DND-41 (cell line): ENCODE measurements at regions not wholly inside any gene's neighbourhood (a gene's known extent, or its start where the extent isn't known, plus 50 kb on each side); places are given as distances from the start of the nearest gene placed in this dataset.
A peak's percentile ranks its signal among the peaks of the same experiment; 100 is the strongest.
"Not testable (repeated sequence)": the region's sequence is repeated elsewhere in the genome, so short reads cannot be mapped to it uniquely, and the experiment has no call there.

Experiments
- ATAC-seq: fragments of 200-7000 bp; cut with Tn5 transposase; 3 replicates; pipeline ENCODE4 v1.9.1; 2021; ENCODE audit warnings: low read depth; ENCODE audit not compliant: insufficient read depth
- DNase-seq: peaks from one replicate; pipeline ENCODE4 v3.0.0-alpha.2; 2020
- H2AFZ ChIP-seq: 2 replicates; pipeline ENCODE4 v1.6.0; 2012; ENCODE audit warnings: low read depth, low read length
- H3K27ac ChIP-seq: 2 replicates; pipeline ENCODE4 v1.5.1; 2012; ENCODE audit warnings: low read length, inconsistent platforms
- H3K27me3 ChIP-seq: fragments of 200-600 bp; sonication (generic); 2 replicates; pipeline ENCODE4 v1.6.0; 2012; ENCODE audit warnings: low read length, mild to moderate bottlenecking, inconsistent platforms; ENCODE audit not compliant: insufficient read depth, poor library complexity
- H3K36me3 ChIP-seq: 2 replicates; pipeline ENCODE4 v1.5.1; 2012; ENCODE audit warnings: low read length, inconsistent platforms; ENCODE audit not compliant: insufficient read depth
- H3K4me1 ChIP-seq: 2 replicates; pipeline ENCODE4 v1.5.1; 2012; ENCODE audit warnings: mild to moderate bottlenecking, low read length; ENCODE audit not compliant: insufficient read depth
- H3K4me2 ChIP-seq: 2 replicates; pipeline ENCODE4 v1.6.0; 2012; ENCODE audit warnings: mild to moderate bottlenecking, moderate library complexity, low read length, inconsistent platforms; ENCODE audit not compliant: insufficient read depth
- H3K4me3 ChIP-seq, 2 experiments: fragments of 200-600 bp in 1 of 2; shearing (Covaris generic) in 1 of 2; 2 replicates each; pipeline ENCODE4 v1.5.1; 2012 to 2016; ENCODE audit warnings: inconsistent platforms in 2 of 2, low read length in 2 of 2, mild to moderate bottlenecking in 2 of 2, low read depth in 1 of 2, moderate library complexity in 1 of 2
- H3K79me2 ChIP-seq: 2 replicates; pipeline ENCODE4 v1.6.0; 2012; ENCODE audit warnings: low read length, inconsistent platforms; ENCODE audit not compliant: insufficient read depth
- H3K9ac ChIP-seq: 2 replicates; pipeline ENCODE4 v1.6.0; 2012; ENCODE audit warnings: low read depth, mild to moderate bottlenecking, inconsistent platforms, low read length, moderate library complexity
- H3K9me3 ChIP-seq: 2 replicates; pipeline ENCODE4 v1.5.1; 2012; ENCODE audit warnings: low read length, moderate library complexity, mild to moderate bottlenecking, inconsistent platforms; ENCODE audit not compliant: insufficient read depth, severe bottlenecking
- H4K20me1 ChIP-seq: 2 replicates; pipeline ENCODE4 v1.6.0; 2012; ENCODE audit warnings: low read length; ENCODE audit not compliant: insufficient read depth
- CTCF ChIP-seq: IDR thresholded peaks from 2 replicates; pipeline ENCODE4 v1.5.1; 2012; ENCODE audit warnings: borderline replicate concordance, low read length, moderate library complexity, mild to moderate bottlenecking; ENCODE audit not compliant: poor library complexity, severe bottlenecking; ENCODE audit errors: extremely low read depth
- EZH2 ChIP-seq: IDR thresholded peaks from 3 replicates; pipeline ENCODE4 v1.6.1; 2012; ENCODE audit warnings: borderline replicate concordance, low read depth, mild to moderate bottlenecking, moderate library complexity, low read length, inconsistent platforms; ENCODE audit not compliant: severe bottlenecking

GRCh38 chr10:11403646-11404045 lies 207.8 kb downstream of the USP6NL start:
- H3K27me3 ChIP-seq, ATAC-seq, H4K20me1 ChIP-seq, H3K36me3 ChIP-seq, H3K4me3 ChIP-seq, H2AFZ ChIP-seq, DNase-seq, H3K9me3 ChIP-seq, H3K79me2 ChIP-seq: not testable (repeated sequence)
- peak overlapping the region; percentile 32; the same call in 1 of the 2 replicates for H3K9ac ChIP-seq
- H3K27ac ChIP-seq: peak overlapping the region; percentile 86
- H3K4me1 ChIP-seq: peaks cover 34% of the 10 kb centered on the region
- H3K4me2 ChIP-seq: peak overlapping the region; percentile 54

- H3K36me3 ChIP-seq: no peaks in the 10 kb centered on the region
- no peaks in the 10 kb centered on the region for H3K79me2 ChIP-seq
- no peaks in the 10 kb centered on the region for H4K20me1 ChIP-seq
- H3K4me1 ChIP-seq: peaks cover 33% of the 10 kb centered on the region
- H3K9ac ChIP-seq: peak overlapping the region; percentile 37
- ATAC-seq (peak; percentile 96), DNase-seq (peak; percentile 89)
- peak overlapping the region; percentile 54 for H3K4me2 ChIP-seq
- H2AFZ ChIP-seq: no peak overlapping the region; the same call in 1 of the 2 replicates
- H3K9me3 ChIP-seq: no peaks in the 10 kb centered on the region
- no peaks in the 10 kb centered on the region for H3K27me3 ChIP-seq
- H3K27ac ChIP-seq: peak overlapping the region; percentile 86
- TF ChIP-seq CTCF: no peak
- TF ChIP-seq EZH2: no peak
- H3K4me3 ChIP-seq: 0 out of 4 replicates have a peak overlapping the region, but pooled peaks of 1 of the 2 experiments have one; percentile 28
Observed at GRCh38 chr10:11403116-11403515, 208.3 kb downstream of the USP6NL start.

GRCh38 chr10:11402392-11402791 lies 209.1 kb downstream of the USP6NL start:
- Histone ChIP-seq H2AFZ (no peak overlapping the region), H3K4me1 (peaks cover 28% of the 10 kb centered on the region), H3K79me2 (no peaks in the 10 kb centered on the region), H3K4me3 (no peak overlapping the region), H3K36me3 (no peaks in the 10 kb centered on the region), H3K27ac (peak overlapping the region; percentile 86), H4K20me1 (no peaks in the 10 kb centered on the region), H3K9ac (peak overlapping the region; percentile 37; the same call in 1 of the 2 replicates), H3K9me3 (no peaks in the 10 kb centered on the region), H3K4me2 (no peak overlapping the region), H3K27me3 (no peaks in the 10 kb centered on the region)
- ATAC-seq (no peak), DNase-seq (no peak)
- TF ChIP-seq EZH2: no peak
- no peak for TF ChIP-seq CTCF

DNA sequence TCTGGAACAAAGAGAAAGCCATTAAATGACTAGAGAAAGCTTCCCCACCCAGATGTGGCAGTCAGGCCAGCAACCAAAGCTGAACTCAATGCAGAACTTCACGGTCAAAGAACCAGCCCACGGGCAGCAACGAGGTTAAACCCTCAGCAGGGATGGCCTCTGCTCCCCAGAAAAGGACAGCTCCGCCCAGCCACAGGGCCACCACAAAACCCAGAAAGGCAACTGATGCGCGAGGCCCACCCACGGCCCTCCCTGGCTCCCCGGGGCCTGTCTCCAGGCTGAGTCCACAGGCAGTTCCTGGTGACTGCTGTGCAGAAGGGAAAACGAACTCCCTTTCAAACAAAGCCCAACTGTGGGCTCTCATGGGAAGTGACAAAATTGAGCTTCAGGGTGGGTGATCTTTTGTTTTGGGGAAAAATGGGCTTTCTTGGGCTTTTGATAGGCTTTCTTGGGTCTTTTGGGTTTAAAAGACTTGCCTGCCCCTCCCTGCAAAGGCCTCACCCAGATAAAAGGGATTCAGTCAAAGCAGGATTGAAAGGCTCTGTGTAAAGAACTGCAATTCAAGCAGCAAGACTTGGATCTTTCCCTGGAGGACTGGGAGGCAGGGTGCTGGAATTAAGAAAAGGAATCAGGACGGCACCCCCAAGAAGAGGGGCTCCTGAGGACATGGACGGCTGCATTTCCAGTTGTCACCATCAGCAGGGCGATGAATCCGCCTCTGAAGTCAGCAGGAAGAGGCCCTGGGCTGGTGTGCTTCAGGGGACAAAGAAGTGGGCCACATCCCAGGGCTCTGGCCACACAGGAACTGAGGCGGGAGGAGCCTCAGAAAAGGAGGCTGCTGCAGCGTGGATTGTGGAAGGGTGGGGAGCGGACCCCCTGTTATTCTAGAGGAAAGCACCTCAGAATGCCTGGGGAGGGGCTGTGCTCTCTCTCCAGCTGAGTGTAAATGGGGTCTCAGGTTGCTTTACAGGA lies 209.9 kb downstream of the USP6NL start:
- Histone ChIP-seq H3K9me3 (no peaks in the 10 kb centered on the region), H4K20me1 (no peaks in the 10 kb centered on the region), H3K79me2 (no peaks in the 10 kb centered on the region), H3K4me3 (no peak overlapping the region), H3K36me3 (no peaks in the 10 kb centered on the region), H3K9ac (peak overlapping the region; percentile 37), H3K4me1 (peaks cover 28% of the 10 kb centered on the region), H3K4me2 (no peak overlapping the region), H3K27me3 (no peaks in the 10 kb centered on the region), H2AFZ (peak overlapping the region; percentile 22; the same call in 1 of the 2 replicates), H3K27ac (peak overlapping the region; percentile 86)
- TF ChIP-seq CTCF (no peak), EZH2 (no peak)
- DNase-seq (peak; percentile 58), ATAC-seq (0 out of 3 replicates have a peak, but pooled peaks have one; percentile 8)
